NCI-H1105 (cell line): ENCODE measurements at regions not wholly inside any gene's neighbourhood (a gene's known extent, or its start where the extent isn't known, plus 50 kb on each side); places are given as distances from the start of the nearest gene placed in this dataset.
A peak's percentile ranks its signal among the peaks of the same experiment; 100 is the strongest.

ENCODE experiments used
- DNase-seq: peaks from one replicate; lab custom pipeline; 2025; lab: John Stamatoyannopoulos, UW

DNA sequence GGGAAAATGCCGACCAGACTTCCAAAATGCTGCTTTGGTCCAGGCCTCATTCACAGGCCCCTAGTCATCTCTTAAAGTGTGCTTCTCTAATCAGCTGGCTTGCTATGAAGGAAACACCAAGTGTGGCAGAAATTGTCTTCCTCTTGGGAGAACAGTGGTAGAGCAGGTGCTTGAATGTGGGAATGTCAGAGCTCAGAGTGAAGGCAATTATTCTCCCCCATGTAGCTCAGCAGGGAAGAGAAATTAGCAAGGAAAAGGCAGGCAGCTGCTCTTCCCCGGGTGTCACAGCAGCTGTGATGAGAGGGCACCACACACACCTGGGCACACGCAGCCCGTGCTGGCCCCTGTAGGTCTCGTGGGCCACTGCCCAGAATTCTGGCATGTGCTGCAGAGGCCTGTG lies 358.5 kb downstream of the WDR72 start:
- no peak for DNase-seq

GRCh38 chr15:53397041-53397616 lies 362.3 kb downstream of the WDR72 start:
- no peak for DNase-seq

GRCh38 chr15:53395871-53396270 lies 363.6 kb downstream of the WDR72 start:
- DNase-seq = no peak

DNA sequence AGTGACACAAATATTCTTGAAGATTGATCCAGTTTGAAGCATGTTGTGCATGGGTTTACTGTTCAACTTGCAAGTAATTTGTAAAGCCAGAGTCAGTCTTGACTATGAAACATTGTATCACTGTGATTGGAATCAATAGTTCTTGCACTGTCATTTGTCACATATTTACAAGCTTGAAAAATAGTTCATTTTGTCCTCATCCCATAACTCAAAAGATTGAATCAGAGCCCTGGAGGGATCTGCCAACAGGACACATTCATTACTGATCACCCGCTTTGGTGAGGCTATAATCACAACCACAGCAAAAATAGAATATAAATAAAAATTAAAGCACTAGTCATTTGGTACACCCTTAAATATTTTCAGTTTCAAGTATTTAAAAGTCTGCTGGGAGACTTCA lies 368.9 kb downstream of the WDR72 start:
- no peak for DNase-seq

- no peak for DNase-seq
Observed at GRCh38 chr15:53389271-53390037, 370.0 kb downstream of the WDR72 start.

DNA sequence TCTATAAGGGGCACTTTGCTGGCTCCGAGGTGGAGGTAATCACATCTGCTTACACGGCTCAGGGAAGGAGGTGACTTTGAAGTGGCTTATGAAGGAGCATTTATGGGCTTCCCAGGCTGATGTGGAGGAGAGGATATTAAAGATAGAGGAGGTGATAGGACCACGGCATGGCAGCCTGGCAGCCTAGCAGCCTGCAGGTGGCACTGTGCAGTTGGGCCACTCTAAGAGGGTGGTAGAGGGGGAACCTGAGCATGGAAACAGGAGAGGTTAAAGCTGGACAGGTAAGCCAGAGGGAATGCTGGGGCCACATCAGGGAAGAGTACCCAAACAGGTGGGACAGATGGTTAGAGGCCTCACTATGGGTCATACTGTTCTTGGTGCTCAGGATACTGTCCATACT lies 375.0 kb downstream of the WDR72 start:
- DNase-seq = no peak

- peak; percentile 45 for DNase-seq
Observed at GRCh38 chr15:53378096-53378800, 381.2 kb downstream of the WDR72 start.

DNA sequence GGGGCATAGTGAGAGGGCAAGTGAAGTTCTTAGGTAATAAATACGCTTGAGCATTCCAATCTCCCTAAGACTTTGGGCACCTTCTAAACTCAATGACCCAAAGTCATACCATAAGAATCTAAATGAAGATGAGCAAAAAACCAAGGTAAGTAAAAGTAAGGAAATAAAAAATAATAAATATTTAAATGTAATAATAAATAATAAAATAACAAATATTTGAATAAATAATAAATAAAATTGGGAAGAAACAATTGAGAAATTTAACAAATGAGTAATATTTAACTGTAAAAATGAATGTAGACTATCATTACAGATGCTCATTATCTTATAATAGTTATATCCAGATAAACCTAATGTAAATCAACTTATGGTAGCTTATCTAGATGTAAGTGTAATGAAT lies 391.7 kb downstream of the WDR72 start:
- DNase-seq = no peak

GRCh38 chr15:53360881-53361280 lies 398.6 kb downstream of the WDR72 start:
- DNase-seq = no peak

GRCh38 chr15:53359038-53359437 lies 400.4 kb downstream of the WDR72 start:
- no peak for DNase-seq

GRCh38 chr15:53354874-53355273 lies 404.6 kb downstream of the WDR72 start:
- DNase-seq = no peak

DNA sequence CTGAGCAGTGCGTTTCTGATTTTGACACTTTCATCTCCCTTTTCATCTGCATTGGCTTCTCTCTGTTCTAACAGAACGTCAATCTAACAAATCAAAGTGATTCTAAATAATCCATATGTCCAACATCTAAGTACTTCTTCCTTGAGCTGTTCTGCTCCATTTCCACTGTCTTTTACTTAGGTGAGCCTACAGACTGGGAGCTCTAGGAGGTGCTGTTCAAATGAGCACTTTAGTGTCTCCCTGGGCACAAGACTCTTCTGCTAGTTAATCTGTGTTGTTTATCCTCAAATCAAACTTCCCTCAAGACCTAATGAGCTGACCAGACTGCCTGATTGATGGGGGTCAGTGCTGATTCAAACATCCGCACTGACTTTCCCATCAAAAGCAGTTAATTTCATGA lies 408.1 kb downstream of the WDR72 start:
- no peak for DNase-seq

- no peak for DNase-seq
Observed at GRCh38 chr15:53346583-53346982, 412.9 kb downstream of the WDR72 start.

DNA sequence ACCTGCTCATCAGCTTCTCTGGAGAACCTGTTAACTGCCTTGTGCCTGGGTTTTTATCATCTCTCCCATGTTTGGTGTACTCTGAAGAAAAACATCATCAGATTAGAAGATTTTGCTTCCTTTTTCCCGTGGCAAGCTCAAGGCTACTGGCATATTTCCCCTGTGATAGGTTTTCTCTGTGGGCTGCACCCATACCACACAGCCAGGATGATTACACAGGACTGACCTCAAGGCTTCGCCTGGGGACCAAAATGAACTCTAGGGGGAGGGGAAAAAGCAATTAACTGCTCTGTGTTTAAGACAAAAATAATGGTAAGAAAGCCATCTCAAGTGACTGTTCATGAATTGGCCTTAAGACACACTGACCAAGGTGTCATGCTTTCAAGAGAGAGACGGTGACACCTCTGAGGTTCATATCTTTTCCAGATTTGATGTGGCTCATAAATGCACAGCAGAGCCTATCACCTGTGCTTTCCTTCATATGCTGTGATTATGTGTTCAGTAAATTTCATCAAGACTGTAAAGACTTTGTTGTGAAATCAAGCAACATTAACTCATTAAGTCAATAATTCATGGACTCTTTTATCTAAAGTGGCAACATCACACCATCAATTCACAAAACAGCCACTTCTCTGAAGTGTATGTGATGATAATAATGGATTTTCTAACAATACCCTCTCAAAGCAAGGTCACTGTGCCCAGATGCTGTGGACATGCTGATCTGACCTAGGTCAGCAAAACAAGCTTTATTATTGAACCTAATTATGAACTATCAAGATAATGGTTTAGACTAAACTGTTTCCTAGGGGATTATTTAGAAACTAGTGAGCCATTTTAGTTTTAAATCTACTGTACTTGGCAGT lies 427.9 kb downstream of the WDR72 start:
- DNase-seq = peak; percentile 20

DNA sequence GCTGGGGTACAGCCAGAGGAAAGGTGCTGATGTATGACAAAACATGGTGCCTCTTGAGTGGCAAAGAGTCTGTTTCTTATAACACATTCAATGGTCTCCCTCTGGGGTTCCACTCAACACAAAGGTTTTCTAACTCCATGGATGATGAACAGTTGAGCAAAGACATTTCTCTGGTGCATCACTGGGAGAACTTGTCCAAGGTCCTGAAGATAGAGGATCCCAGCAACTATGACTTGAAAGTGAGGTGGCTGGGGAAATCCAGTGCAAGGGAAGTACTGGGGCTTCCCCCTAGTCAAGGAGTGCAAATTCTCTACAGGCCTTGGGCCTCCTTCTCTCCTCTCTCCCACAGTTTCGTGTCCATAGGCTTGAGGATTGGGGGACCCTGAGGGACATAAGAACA lies 431.1 kb downstream of the WDR72 start:
- no peak for DNase-seq

- DNase-seq = no peak
Observed at GRCh38 chr15:53324061-53324460, 435.4 kb downstream of the WDR72 start.

- no peak for DNase-seq
Observed at GRCh38 chr15:53323191-53323590, 436.3 kb downstream of the WDR72 start.

DNA sequence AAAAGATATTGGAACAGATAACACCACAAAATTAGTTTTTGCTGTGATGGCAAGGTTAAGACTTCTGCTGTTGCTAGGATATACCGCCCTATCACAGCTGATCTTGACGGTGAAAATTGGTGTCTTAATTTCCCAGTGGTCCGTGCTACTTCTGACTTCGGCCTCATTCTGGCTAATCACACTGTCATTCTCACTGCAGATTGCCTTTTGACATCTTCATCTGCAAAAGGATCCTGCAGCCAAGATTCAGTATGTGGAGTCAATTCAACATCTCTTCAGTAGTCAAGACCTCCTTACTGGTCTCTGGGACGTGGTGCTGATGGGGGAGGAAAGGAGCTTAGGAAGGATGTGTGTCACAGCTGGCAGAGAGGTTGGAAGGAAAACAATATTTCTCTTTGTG lies 438.6 kb downstream of the WDR72 start:
- DNase-seq = no peak

GRCh38 chr15:53312707-53313106 lies 446.8 kb downstream of the WDR72 start:
- DNase-seq = no peak

DNA sequence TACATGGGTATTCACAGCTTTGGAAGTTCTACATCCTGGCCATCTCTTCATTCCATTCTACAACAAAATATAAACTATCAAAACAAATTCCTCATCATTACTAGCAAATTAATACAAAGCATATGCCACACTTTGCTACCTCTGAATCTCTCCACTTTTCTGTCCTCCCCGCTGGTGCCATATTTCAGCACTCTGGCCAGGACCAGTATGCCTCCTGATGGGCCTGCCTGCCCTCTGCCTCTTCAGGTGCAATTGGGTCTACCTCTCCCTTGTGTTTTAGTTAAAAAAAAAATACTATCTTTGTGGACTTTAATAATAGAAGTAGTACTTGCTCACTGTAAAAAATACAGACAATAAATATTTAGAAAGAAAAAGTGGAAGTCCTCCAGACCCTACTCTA lies 448.8 kb downstream of the WDR72 start:
- DNase-seq = no peak

GRCh38 chr15:53307952-53308624 lies 451.4 kb downstream of the WDR72 start:
- DNase-seq = no peak

DNA sequence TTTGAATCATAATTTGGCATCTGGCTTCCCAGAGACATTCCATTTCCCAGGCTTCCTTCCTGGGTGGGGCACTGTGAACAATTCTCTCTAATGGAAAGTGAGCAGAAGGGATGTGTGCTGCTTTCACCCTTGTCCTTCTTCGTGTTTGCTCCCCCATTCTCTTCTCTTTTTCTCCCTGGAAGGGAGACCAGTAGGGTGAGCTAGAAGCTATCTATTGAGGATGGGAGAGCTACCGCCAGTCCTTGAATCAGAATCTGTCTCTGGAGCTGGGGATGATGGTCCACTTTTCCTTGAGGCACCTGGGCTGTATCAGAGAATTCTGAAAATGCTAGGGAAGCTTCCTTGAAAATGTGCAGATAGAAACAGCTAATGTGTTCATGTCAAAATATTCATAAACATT lies 453.9 kb downstream of the WDR72 start:
- no peak for DNase-seq
